Testis (tissue), 2 donors: ENCODE measurements at regions not wholly inside any gene's neighbourhood (a gene's known extent, or its start where the extent isn't known, plus 50 kb on each side); places are given as distances from the start of the nearest gene placed in this dataset.

Experiments used
- CTCF ChIP-seq, 3 experiments: fragments of 450-650 bp in 2 of 3; fragments of 200-600 bp in 1 of 3; sonication (generic) in 1 of 3; IDR thresholded peaks; one replicate each; pipeline ENCODE4 v1.5.1; 2016 to 2019; ENCODE audit warnings: antibody characterized with exemption in 3 of 3, mild to moderate bottlenecking in 2 of 3, moderate library complexity in 1 of 3
- POLR2A ChIP-seq: fragments of 450-650 bp; IDR thresholded peaks from one replicate; pipeline ENCODE4 v1.6.1; 2017; ENCODE audit warnings: antibody characterized with exemption, mild to moderate bottlenecking, moderate library complexity

GRCh38 chr6:113576310-113576709, 280.8 kb upstream of the MARCKS start:
- no peak for TF ChIP-seq CTCF (IDR thresholded peaks at IDR 0.05)
- TF ChIP-seq POLR2A: no peak
